IMR-90 (cell line): ENCODE measurements at regions not wholly inside any gene's neighbourhood (a gene's known extent, or its start where the extent isn't known, plus 50 kb on each side); places are given as distances from the start of the nearest gene placed in this dataset.

Source experiments
- ATAC-seq: fragments of 200-7000 bp; cut with Tn5 transposase; 2 replicates; pipeline ENCODE4 v1.9.1; 2020; ENCODE audit warnings: low read depth, mild to moderate bottlenecking, moderate library complexity
- BruUV-seq: library from RNA; stranded (reverse); fragments of 400-500 nt; replicated peaks from 2 replicates; lab custom pipeline; 2021; lab: Mats Ljungman, UMichigan
- CTCF ChIA-PET: fragments of 300-600 bp; formaldehyde crosslinking; extraction: SDS; loops from one replicate; lab custom pipeline; 2021; ENCODE audit warnings: antibody characterized with exemption; lab: Yijun Ruan, JAX
- POLR2A ChIA-PET: fragments of 300-600 bp; sonication (Branson Sonifier 250); formaldehyde crosslinking; loops from one replicate; lab custom pipeline; 2022; ENCODE audit warnings: antibody characterized with exemption; ENCODE audit not compliant: unreplicated experiment; lab: Charles Lee
- DNase-seq: peaks from one replicate; pipeline ENCODE4 v3.0.0; 2013
- H2AFZ ChIP-seq: replicated peaks from 2 replicates; pipeline ENCODE3; 2013; ENCODE audit warnings: low read length, mild to moderate bottlenecking; ENCODE audit not compliant: poor library complexity
- H2AK5ac ChIP-seq: 2 replicates; pipeline ENCODE4 v1.6.1; 2013; ENCODE audit warnings: low read depth, low read length, inconsistent platforms
- H2AK9ac ChIP-seq: replicated peaks from 2 replicates; pipeline ENCODE3; 2013; ENCODE audit warnings: mild to moderate bottlenecking, low read depth, low read length, moderate library complexity; ENCODE audit not compliant: poor library complexity
- H2BK120ac ChIP-seq: 2 replicates; pipeline ENCODE4 v1.6.1; 2013; ENCODE audit warnings: low read depth, low read length, inconsistent platforms
- H2BK15ac ChIP-seq: 3 replicates; pipeline ENCODE4 v1.6.1; 2013; ENCODE audit warnings: low read depth, low read length, inconsistent platforms
- H2BK20ac ChIP-seq: 2 replicates; pipeline ENCODE4 v1.6.1; 2013; ENCODE audit warnings: low read depth, mild to moderate bottlenecking, inconsistent platforms, low read length, moderate library complexity
- H2BK5ac ChIP-seq: 2 replicates; pipeline ENCODE4 v1.6.1; 2013; ENCODE audit warnings: mild to moderate bottlenecking, low read depth, low read length, inconsistent platforms; ENCODE audit not compliant: poor library complexity, severe bottlenecking
- H3K14ac ChIP-seq: replicated peaks from 2 replicates; pipeline ENCODE4 v1.6.1; 2013; ENCODE audit warnings: low read depth, low read length, inconsistent platforms
- H3K18ac ChIP-seq: 2 replicates; pipeline ENCODE4 v1.6.1; 2013; ENCODE audit warnings: low read depth, low read length, control low read depth
- H3K23ac ChIP-seq: 2 replicates; pipeline ENCODE4 v1.6.1; 2013; ENCODE audit warnings: low read depth, low read length, inconsistent platforms
- H3K27ac ChIP-seq: 2 replicates; pipeline ENCODE4 v1.5.1; 2013; ENCODE audit warnings: mild to moderate bottlenecking, control low read depth, low read length; ENCODE audit not compliant: insufficient read depth
- H3K27me3 ChIP-seq: 2 replicates; pipeline ENCODE4 v1.6.1; 2013; ENCODE audit warnings: low read length; ENCODE audit not compliant: control insufficient read depth, insufficient read depth
- H3K36me3 ChIP-seq: 2 replicates; pipeline ENCODE4 v1.6.1; 2013; ENCODE audit warnings: low read length, mixed read lengths; ENCODE audit not compliant: control insufficient read depth, insufficient read depth
- H3K4ac ChIP-seq: 2 replicates; pipeline ENCODE4 v1.6.1; 2013; ENCODE audit warnings: low read depth, low read length, inconsistent platforms
- H3K4me1 ChIP-seq: 2 replicates; pipeline ENCODE4 v1.6.1; 2013; ENCODE audit warnings: low read length, mixed read lengths; ENCODE audit not compliant: control insufficient read depth, insufficient read depth
- H3K4me2 ChIP-seq: 2 replicates; pipeline ENCODE4 v1.6.1; 2013; ENCODE audit warnings: low read depth, mild to moderate bottlenecking, control low read depth, low read length, moderate library complexity
- H3K4me3 ChIP-seq: 2 replicates; pipeline ENCODE4 v1.5.1; 2013; ENCODE audit warnings: low read depth, mild to moderate bottlenecking, control low read depth, low read length, moderate library complexity; ENCODE audit not compliant: insufficient read depth
- H3K56ac ChIP-seq: 2 replicates; pipeline ENCODE4 v1.6.1; 2013; ENCODE audit warnings: low read length, inconsistent platforms; ENCODE audit not compliant: insufficient read depth; ENCODE audit errors: extremely low read depth
- H3K79me1 ChIP-seq, 2 experiments: 2 replicates each; pipeline ENCODE4 v1.6.1; 2013; ENCODE audit warnings: low read length in 2 of 2, inconsistent platforms in 1 of 2, low read depth in 1 of 2
- H3K9ac ChIP-seq: 2 replicates; pipeline ENCODE4 v1.6.1; 2013; ENCODE audit warnings: low read depth, low read length, control low read depth
- H3K9me1 ChIP-seq: 2 replicates; pipeline ENCODE4 v1.6.1; 2013; ENCODE audit warnings: low read length, inconsistent platforms; ENCODE audit not compliant: insufficient read depth
- H3K9me3 ChIP-seq: 2 replicates; pipeline ENCODE4 v1.6.1; 2013; ENCODE audit warnings: low read length; ENCODE audit not compliant: control insufficient read depth, insufficient read depth
- H4K20me1 ChIP-seq: 2 replicates; pipeline ENCODE4 v1.6.1; 2013; ENCODE audit warnings: low read length, inconsistent platforms; ENCODE audit not compliant: insufficient read depth
- H4K5ac ChIP-seq: 2 replicates; pipeline ENCODE4 v1.6.1; 2013; ENCODE audit warnings: mild to moderate bottlenecking, low read depth, low read length, control low read depth
- H4K8ac ChIP-seq, 2 experiments: 2 replicates each; pipeline ENCODE4 v1.6.1; 2013; ENCODE audit warnings: low read depth in 2 of 2, low read length in 2 of 2, control low read depth in 1 of 2, inconsistent platforms in 1 of 2
- H4K91ac ChIP-seq: 2 replicates; pipeline ENCODE4 v1.6.1; 2013; ENCODE audit warnings: low read depth, low read length, inconsistent platforms; ENCODE audit not compliant: insufficient read depth
- MAFK ChIP-seq: IDR thresholded peaks from 2 replicates; pipeline ENCODE4 v1.6.1; 2012; ENCODE audit warnings: low read depth, low read length, improper control_type of control experiment
- MXI1 ChIP-seq: IDR thresholded peaks from 2 replicates; pipeline ENCODE4 v1.6.1; 2012; ENCODE audit warnings: low read depth, mild to moderate bottlenecking, low read length, moderate library complexity, borderline replicate concordance
- RAD21 ChIP-seq: IDR thresholded peaks from 2 replicates; pipeline ENCODE4 v1.6.1; 2012; ENCODE audit warnings: low read length, improper control_type of control experiment
- SMC3 ChIP-seq: fragments of 150-350 bp; IDR thresholded peaks from 2 replicates; pipeline ENCODE4 v1.6.1; 2016; ENCODE audit warnings: low read depth, mild to moderate bottlenecking, antibody characterized with exemption, low read length, moderate library complexity
- WGBS, 2 experiments: methylation state at CpG; one replicate each; pipeline versions ENCODE4 v1.1.5 to v1.1.7; 2013; ENCODE audit warnings: missing lambda C conversion rate in 2 of 2; ENCODE audit not compliant: insufficient read length in 1 of 2; ENCODE audit errors: extremely low coverage in 2 of 2; 5-methylcytosine and 5-hydroxymethylcytosine counted together
- dilution Hi-C: fragments of 300-500 bp; cut with HindIII; formaldehyde crosslinking; loops from one replicate; pipeline ENCODE4 v1.14.3; 2018; ENCODE audit warnings: low sequenced_read_pairs; ENCODE audit not compliant: unreplicated experiment
- in situ Hi-C: fragments of 300-500 bp; cut with MboI; formaldehyde crosslinking; loops from 3 replicates; pipeline ENCODE4 v1.14.3; 2019; ENCODE audit warnings: low sequenced_read_pairs, inconsistent platforms, mixed read lengths
- intact Hi-C: fragments of 100-400 bp; cut with micrococcal nuclease; formaldehyde crosslinking; loops from 2 replicates; pipeline ENCODE4 v1.10.0; 2022
- TF ChIP-seq, protein P1 (sequence below): fragments of 150-350 bp; IDR thresholded peaks from 2 replicates; pipeline ENCODE4 v1.6.1; 2016; ENCODE audit warnings: low read depth, mild to moderate bottlenecking, low read length, moderate library complexity, borderline replicate concordance
- TF ChIP-seq, protein P2 (sequence below): fragments of 150-350 bp; IDR thresholded peaks from 2 replicates; pipeline ENCODE4 v1.6.1; 2017; ENCODE audit warnings: mild to moderate bottlenecking, antibody characterized with exemption, low read length, low read depth

DNA sequence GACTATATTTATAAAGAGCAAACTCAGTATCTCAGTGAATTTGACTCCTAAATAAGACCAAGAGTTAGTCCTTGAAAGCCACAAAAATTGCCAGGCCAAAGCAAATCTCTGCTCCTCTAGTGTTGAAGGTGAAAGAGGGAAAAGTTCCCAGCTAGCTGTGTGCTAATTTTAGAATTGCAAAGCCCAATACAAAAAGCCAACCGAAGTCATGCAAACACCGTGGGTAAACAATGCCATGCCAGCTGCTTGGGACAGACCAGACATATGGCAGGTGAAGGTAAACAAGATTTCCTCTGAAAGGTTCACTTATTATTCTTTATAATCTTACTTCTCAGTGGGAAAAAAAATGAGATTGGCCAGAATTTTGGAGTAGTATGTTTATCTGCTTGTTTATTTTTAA lies 80.5 kb upstream of the LNX1 start:
- Histone ChIP-seq H2BK15ac (no peak overlapping the region), H2AFZ (no peak overlapping the region), H3K4me2 (no peak overlapping the region), H2BK5ac (no peak overlapping the region), H3K36me3 (no peaks in the 10 kb centered on the region), H3K4me3 (no peak overlapping the region), H3K79me1 (no peaks in the 10 kb centered on the region), H3K18ac (no peak overlapping the region), H3K4ac (no peak overlapping the region), H3K9ac (no peak overlapping the region), H2BK120ac (no peak overlapping the region), H4K8ac (no peak overlapping the region), H3K14ac (no peak overlapping the region), H2AK5ac (no peak overlapping the region), H2BK20ac (no peak overlapping the region), H3K56ac (no peak overlapping the region), H3K9me3 (no peaks in the 10 kb centered on the region), H4K5ac (no peak overlapping the region), H3K27me3 (no peaks in the 10 kb centered on the region), H3K23ac (no peak overlapping the region), H2AK9ac (no peak overlapping the region), H3K27ac (no peak overlapping the region), H4K91ac (no peak overlapping the region), H3K9me1 (no peaks in the 10 kb centered on the region), H4K20me1 (no peaks in the 10 kb centered on the region), H3K4me1 (peaks cover 5% of the 10 kb centered on the region; the same call in 1 of the 2 replicates)
- intact Hi-C loops (no loop called here), dilution Hi-C loops (no loop called here), in situ Hi-C loops (no loop called here)
- POLR2A ChIA-PET: no interaction called here
- BruUV-seq: no TSS peak
- no CpG with 5 or more reads among the region's 2 CpGs for WGBS, 2 experiments
- ATAC-seq (no peak), DNase-seq (no peak)
- TF ChIP-seq, protein P1, sequence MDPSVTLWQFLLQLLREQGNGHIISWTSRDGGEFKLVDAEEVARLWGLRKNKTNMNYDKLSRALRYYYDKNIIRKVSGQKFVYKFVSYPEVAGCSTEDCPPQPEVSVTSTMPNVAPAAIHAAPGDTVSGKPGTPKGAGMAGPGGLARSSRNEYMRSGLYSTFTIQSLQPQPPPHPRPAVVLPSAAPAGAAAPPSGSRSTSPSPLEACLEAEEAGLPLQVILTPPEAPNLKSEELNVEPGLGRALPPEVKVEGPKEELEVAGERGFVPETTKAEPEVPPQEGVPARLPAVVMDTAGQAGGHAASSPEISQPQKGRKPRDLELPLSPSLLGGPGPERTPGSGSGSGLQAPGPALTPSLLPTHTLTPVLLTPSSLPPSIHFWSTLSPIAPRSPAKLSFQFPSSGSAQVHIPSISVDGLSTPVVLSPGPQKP: no peak
- TF ChIP-seq RAD21 (no peak), MAFK (no peak), MXI1 (no peak), SMC3 (no peak)
- TF ChIP-seq, protein P2, sequence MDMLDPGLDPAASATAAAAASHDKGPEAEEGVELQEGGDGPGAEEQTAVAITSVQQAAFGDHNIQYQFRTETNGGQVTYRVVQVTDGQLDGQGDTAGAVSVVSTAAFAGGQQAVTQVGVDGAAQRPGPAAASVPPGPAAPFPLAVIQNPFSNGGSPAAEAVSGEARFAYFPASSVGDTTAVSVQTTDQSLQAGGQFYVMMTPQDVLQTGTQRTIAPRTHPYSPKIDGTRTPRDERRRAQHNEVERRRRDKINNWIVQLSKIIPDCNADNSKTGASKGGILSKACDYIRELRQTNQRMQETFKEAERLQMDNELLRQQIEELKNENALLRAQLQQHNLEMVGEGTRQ: no peak
- CTCF ChIA-PET: no interaction called here
